NCI-H226 (cell line): ENCODE measurements at regions not wholly inside any gene's neighbourhood (a gene's known extent, or its start where the extent isn't known, plus 50 kb on each side); places are given as distances from the start of the nearest gene placed in this dataset.
A peak's percentile ranks its signal among the peaks of the same experiment; 100 is the strongest.

Experiments
- DNase-seq: peaks from one replicate; pipeline ENCODE4 v3.0.0-alpha.2; 2015

DNA sequence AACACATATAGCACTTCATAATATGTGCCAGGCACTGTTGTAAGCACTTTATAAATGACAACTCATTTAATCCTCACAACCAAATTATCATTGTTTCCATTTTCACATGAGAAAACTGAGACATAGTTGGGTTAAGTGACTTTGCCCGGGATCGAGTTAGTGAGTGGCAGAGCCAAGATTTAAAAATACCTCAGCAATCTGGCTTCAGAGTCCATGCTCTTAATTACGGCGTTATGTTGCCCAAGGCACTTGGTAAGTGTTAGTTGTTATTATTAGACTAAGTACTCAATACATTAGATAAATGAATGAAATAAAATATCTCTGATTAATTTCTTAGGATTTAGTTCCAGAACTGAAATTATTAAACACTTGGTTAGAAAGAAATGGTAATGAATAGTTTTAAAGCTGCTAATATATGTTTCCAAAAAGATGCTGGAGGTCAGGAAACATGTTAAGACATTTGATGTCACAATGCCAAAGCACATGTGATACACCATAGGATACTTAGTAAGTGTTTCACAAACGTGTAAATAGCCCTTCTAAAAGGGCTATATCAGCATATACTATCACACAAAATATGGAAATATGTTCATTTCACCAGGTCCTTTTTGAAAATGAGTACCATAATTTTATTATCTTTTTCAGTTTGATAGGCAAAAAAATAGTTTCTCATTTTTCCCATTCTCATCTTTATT, 301.9 kb downstream of the GPAT3 start:
- DNase-seq, result no peak

DNA sequence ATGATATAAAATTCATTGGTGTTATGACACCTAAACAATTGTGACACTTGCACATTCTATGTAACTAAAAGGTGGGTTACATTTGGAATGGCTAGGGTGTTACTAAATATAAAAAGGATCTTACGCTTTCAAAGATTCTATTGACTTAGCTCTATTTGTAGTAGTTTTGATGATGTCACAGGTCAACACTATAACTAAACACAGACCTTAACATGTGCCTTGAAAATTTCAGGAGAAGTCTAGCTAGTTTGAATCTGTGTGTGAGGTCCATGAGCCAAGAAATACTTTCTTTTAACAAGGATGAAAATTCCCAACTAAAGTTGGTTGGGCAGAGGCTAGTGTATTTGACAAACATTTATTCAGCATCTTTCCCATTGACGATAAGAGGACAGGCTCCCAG, 298.0 kb downstream of the GPAT3 start:
- DNase-seq, result no peak

DNA sequence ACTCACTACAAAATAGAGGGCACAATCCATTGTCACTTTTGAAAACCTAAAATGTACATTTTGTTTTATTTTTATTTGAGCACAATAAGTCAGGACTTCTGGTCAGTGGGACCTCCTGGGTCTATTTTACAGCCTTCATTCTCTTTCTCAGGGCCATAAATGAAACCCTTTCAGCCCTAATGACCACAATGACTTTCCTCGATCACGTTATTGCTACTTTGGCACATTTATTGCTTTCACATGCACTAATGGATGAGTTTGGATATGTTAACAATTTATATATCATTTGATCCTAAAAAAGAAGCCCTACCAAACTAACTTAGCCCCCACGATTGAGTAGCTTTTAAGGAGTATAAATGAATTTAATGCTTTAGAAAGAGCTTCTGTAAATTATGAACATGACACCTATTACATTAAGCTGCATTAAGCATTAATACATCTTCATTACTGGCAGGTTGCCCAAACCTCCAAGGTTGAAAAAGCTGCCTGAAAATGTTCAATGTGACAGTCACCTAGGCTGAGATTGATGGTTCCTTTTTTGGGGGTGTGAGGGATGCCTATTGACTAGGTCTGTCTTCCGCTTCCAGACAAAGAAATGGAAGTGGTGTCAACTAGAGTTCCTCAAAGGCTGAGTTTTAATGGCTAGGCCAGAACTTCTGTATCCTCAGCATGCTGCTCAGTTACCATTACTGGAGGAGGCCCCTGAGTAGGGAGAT, 296.4 kb downstream of the GPAT3 start:
- DNase-seq, result no peak

DNA sequence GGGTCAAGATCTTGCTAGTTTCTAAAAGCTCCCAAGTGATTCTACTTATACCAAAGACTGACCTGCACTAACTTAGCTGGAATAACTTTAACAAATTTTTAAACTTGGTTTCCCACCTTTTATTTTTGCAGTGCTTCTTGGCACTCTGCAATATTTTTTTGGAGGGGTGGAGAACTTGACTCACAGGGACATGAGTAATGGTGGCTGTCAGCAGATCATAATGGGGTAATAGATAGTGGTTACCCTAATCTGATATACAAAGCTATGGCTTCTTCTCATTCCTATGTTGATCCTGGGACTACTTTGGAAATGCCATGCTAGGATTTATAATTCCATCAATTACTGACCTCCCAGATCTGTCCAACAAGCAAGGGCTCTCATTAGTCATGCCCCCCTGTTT, 295.7 kb downstream of the GPAT3 start:
- DNase-seq, result no peak

DNA sequence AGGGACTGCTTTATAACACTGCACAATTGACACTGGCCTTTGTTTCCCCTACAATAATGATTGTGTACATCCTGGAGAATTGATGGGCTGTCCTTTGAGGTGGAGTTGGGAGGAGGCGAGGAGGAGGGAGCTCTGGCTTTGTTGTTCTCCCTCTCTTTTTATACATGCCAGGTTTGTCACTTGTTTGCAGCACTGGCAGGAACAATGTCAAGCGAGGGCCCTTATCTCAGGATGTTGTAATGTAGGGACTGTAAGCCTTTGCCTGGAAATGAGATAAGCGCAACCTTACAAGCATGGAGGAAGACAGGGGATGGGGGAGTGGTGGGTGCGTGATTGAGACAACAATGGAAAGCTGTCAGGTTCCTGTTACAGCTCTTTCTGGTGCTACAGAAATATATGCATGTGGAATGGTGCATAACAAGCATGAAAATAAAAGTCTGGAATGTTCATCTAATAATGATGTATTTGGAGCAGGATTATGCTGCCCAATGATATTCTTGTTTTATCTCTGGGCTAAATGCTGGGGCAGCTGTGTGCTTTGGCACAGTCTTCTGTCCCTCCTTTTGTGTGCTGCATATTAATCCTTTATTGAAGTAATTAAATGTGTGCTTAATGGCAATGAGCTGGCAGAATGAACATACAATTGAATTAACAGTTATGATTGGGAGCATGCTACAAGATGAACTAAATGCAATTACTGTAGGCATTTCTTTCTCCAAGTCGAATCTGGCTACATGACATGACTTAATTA, 294.4 kb downstream of the GPAT3 start:
- DNase-seq, result no peak

DNA sequence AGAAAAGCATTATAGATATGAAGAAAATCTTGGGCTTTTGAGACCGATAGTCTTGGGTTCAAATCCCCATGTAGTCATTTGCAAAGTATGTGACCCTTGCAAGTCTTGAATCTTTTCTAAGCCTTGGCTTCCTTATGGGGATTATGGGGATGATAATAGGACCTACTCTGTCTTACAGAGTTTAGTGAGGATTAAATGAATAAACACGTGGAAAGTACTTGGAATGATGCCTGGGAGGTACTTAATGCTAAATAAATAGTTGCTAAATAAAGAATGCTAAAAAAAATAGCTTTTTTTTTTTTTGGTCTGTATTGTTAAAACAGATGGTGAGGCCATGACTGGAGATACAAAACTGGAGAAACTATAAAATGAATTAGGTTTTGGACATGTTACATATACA, 292.7 kb downstream of the GPAT3 start:
- DNase-seq, result no peak

DNA sequence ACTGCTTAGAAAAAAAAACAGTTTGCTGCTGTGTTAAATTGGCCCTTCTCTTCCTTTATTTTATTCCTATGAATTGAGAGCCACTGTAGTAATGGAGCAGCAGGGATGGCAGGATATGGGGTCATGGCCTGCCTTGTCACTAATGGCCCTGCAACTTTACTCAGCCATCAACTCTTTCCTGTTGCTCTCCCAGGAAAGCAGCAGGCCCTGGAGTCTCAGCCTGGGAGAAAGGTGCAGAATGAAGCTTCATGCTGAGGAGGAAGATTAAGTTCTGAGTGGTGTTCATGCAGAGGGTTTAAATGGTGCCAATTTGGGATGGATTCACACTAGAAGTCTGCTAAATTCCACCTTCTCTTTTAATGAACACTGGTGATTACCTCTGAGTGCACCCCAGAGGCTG, 285.6 kb downstream of the GPAT3 start:
- DNase-seq, result no peak

DNA sequence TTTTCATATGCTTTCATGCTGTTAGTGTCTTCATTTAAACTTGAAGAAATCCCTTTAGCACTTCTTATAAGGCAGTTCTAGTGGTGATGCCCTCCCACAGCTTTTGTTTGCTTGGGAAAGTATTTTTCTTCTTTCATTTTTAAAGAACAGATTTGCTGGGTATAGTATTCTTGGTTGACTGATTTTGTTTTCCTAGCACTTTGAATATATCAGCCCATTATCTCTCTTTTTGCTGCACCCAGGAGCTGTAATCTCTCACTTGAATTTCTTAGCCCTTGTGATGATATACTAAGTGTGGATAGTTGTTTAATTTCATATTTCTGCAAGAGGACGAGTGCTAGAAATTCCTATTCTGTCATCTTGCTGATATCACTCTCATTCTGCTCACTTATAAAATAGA, 283.7 kb downstream of the GPAT3 start:
- DNase-seq, result no peak

DNA sequence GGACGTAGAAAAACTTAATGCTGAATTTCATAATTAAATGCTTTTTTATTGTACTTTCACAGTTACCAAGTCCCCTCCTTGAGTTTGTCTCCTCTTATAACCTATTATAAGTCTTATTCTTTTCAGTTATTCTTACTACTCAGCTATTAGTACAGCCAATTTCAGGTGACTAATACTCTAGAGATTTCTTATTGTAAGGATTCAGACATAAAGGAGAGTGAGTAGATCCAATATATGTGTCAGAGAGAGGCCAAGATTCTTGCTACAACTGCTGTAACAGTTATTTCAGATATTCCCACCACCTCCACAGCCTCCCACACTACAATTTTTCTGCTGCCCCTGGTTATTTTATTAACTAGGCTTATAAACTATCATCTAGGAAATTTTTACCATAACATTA, 274.5 kb downstream of the GPAT3 start:
- DNase-seq, result peak; percentile 39

DNA sequence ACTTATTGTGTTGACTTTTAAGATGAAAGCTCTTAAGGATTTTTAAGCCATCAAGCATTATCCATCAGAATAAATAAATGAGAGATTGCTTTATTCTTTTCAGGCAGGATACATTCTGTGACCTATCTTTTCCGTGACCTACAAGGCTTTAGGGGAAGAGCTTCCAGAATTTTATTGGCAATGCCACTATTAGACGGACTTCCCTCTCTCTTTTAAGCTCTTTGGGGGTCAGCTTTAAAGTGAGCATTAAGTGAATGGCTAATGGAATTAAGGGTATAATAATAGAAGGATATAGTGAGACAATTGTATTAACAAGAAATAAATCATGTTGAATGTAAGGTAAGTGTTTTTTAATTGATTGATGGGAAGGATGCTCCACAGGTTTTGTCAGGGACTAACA, 273.7 kb downstream of the GPAT3 start:
- DNase-seq, result no peak

DNA sequence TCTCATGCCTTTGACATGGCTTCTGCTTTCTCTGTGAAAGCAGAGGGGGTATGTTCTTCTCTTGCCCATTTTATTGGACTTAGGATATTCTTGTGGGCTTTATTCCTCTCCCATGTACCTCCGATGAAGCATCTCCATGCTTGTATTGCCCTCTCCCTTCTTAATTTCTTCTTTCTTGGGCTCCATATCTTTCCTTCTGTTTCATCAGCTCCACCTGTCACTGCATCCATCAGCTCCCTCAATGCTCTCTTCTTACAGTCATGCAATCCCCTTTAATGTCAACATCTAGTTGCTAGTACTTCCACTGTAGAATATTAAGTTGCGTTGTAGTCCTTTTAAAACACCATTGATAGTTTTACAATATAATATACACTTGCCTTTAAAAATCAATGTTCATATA, 257.6 kb downstream of the GPAT3 start:
- no peak for DNase-seq

DNA sequence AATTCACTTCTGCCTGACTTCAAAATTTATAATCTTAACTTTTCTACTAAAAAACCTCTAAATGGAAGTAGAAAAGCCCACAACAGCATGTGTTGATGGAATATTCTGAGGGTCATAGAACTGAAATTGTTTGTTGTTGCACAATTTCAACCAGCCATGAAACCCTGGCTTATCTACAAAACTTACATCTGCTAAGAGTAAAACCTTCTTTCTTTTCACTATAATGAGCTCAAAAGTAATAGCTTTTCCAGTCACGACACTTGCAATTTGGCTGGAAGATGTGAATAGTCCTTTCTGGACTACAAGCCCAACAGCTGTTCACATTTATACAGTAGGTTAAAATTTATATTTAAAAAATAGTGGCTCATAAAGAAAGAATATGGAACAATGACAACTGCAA, 250.0 kb downstream of the GPAT3 start:
- DNase-seq, result no peak

DNA sequence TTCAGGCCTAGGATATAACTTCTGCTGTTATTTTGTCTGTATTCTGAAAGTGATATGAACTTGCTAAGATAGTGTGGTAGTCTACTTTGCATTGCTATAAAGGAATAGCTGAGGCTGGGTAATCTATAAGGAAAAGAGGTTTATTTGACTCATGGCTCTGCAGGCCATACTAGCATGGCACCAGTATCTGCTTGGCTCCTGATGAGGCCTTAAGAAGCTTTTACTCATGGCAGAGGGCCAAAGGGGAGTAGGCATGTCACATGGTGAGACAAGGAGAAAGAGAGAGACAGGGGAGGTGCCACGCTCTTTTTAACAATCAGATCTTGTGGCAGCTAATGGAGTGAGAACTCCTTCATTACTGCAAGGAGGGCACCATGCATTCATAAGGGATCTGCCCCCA, 247.3 kb downstream of the GPAT3 start:
- no peak for DNase-seq

DNA sequence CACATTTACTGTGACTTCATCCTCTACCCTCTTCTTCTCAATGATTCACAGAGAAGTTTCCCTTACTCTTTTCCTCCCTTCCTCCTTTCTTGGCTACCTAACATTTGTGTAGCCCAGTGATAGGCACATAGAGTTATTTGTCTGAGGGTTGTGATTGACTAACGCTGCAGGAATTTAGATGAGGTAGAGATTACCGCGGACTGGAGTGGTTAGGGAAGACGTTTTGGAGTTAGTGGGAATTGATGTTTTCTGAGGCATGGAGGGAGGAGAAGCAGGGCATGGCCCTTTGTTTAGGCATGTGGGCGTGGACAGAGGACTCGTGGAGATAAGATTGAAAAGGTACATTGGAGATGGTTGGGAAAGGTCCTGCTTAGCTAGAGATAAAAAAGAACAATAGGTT, 246.7 kb downstream of the GPAT3 start:
- DNase-seq, result peak; percentile 76

DNA sequence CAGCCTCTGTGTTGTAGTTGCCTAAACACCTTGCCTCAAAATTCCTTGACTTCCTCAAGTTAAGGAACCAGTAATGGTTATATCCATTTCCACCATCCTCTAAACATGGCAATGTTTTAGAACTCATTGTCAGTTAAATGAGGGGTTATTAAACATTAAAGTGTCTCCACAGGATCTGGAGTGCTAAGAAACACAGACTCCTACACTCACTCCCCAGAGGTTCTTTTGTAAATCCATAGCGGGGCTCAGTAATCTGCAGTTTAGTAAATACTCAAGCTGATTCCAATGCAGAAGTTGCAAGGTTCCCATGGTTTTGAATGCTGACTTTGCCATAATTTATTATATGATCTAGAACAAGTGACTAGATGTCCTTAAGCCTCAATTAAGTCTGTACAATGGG, 245.5 kb downstream of the GPAT3 start:
- no peak for DNase-seq

DNA sequence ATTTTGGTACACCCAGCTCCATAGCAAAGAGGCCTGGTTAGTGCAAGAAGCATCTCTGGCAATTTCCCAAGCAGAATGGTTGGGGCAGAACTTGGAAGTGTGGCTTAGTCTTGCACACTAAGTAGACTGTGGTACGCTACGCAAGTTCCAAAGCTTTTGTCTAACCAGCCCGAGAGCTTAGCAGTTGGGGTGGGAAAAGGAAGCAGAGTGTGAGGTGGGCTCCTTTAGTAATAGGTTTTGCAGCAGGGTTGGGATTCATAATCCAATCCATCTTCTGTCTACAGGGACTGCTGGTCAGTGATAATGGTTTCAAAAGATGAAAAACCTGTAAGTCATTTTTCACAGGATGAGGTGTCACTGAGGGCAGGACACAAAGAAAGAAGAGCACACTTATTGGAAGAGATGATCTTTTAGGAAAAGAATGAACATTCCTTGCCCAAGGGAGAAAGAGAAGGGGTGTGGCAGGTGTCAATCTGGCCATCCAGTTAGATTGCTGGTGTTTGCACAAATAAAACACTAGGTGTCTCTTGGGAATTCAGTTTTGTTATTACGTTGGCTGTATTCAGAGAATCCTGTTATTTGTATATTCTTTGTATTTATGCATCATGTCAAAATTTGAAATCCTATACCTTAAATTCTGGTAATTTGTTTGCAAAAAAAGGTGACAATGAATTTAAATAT, 244.3 kb downstream of the GPAT3 start:
- DNase-seq, result no peak

DNA sequence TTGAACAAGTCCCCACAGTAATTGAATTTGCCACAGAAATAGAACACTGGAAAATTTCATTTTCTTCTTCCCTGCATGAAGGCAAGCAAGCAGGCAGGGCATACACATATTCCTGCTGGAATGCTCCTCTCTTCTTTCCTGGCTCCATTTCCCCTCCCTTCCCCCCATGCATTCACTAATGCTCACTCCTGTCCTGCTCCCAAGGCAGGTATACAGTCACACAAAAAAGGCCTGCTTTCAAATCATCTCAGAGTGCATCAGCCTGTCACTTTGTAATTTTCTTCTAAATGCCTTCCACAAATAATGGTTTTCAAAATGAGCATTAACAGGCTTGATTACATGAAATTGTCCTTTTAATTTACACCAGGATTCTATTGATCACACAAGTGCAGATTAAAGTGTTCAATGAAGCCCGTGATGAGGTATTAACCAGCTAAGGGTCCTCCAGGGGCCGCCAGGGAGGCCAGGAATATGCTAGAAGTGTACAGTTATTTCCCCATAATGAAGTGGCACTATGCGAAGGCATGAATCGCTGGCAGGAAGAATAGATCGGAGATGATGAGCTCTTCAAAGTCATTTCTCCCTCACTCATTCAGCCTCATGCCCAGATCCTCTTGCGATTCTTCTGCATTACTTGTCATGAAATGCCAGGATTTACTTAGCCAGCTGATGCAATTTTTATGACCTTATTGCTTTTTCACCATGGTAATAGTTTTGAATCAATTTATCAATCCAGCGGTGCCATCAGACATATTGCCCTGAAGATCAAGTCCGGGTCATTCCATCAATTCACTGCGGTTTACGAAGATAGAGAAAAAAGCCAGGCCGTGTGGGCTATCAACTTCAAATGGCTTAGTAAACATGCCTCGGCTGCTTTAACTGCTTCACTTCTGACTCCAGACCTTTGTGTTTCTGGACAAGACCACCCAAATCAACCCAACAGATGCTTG, 243.5 kb downstream of the GPAT3 start:
- DNase-seq, result no peak

DNA sequence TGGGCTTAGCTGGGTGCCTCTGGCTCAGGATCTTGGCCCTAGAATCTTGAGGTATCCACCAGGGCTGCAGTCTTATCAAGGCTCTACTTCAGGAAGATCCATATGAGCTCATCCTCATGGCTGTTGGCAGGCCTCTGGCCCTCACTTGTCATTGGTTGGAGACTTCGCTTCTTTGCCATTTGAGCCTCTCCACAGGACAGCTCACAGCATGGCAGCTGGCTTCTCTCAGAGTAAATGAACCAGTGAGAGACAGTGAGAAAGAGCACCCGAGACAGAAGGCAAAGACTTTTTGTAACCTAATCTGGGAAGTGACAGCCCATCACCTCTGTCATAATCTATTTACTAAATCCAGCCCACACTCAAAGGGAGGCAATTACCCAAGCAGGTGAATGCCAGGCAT, 236.8 kb downstream of the GPAT3 start:
- no peak for DNase-seq

DNA sequence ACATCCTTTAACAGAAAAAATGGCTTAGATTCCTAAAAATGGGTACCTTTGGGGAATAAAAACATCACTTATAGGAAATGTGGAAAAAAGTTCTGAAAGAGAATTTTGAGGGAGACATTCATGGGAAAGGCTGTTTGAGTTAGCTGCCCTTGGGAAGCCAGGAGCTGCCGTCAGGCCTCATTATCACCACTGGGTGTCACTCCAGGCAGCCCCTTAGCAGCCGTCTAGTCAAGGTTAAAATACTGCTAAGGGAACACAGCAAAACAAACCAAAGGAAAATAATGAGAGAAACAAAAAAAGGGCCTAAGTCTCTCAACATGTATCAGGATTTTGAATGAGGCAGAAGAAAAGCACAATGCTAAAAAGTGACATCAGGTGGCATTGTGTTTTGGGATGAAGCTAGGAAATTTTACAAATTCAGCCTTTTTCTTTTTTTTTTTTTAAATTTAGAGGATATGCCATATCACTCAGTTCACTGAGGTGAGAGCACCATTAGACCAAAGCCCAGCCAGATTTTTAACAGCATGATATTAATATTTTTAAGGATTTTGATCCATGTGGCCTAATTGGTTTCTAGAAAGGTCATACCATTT, 235.3 kb downstream of the GPAT3 start:
- DNase-seq, result peak; percentile 29

DNA sequence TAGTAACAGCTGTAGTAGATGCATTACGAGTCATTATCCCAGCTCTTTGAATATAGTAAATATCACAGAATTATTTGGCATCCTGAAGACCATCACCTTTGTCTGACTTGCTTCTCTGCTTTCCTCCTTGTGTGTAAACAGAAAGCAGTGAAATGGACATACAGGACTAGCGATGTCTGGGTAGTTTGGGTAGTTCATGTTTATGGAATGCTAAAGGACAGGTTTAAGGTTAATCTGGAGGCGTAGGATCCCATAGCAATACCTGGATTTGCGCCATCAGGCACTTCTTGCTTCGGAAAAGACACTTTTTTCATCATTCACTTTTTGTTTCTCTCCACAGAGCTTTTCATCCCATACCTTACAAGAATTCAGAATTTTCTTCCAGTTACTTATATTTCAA, 232.2 kb downstream of the GPAT3 start:
- DNase-seq, result no peak

DNA sequence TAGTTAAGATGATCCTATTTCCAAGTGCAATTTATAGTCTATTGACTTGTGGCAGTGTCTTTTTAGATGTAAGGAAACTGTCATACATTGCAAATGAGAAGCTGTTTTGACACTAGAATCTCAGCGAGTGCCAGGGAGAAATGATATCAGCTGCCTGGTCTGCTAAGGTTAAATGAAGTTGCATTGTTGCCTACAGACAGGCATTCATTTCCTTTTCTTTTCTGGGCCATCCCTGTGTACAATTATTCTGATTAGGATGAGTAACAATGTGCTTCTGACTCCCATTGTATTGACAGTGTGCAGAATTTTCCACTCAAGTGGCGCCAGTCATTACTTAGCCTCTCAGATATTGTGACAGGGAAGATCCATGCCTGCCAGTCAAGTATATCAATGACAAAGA, 231.2 kb downstream of the GPAT3 start:
- DNase-seq, result no peak

DNA sequence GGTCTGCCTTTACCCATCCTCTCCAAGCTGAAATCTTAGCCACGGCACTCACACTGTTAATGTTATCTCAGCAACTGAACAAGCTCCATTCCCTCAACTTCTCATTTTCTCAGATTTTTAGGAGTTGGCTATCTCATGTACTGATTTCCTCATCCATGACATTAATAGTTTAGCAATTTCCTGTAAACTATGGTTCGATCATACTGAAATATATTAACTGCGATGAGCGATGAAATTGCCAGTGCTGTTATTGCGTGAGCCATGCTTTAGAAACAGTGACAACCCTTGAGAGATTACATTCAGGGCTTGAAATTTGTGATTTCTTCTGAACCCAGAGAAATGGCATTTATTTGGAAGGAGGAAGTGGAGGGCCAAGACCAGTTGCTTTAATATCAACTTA, 223.7 kb downstream of the GPAT3 start:
- no peak for DNase-seq
